MCF 10A (cell line): ENCODE measurements at regions not wholly inside any gene's neighbourhood (a gene's known extent, or its start where the extent isn't known, plus 50 kb on each side); places are given as distances from the start of the nearest gene placed in this dataset.

Experiments
- BruUV-seq: library from RNA; stranded (reverse); fragments of 400-500 nt; replicated peaks from 2 replicates; lab custom pipeline; 2021; lab: Mats Ljungman, UMichigan
- CTCF ChIA-PET: fragments of 300-600 bp; sonication (Branson Sonifier 250); formaldehyde crosslinking; extraction: SDS; loops from one replicate; lab custom pipeline; 2021; ENCODE audit warnings: antibody characterized with exemption, inconsistent platforms; lab: Yijun Ruan, JAX
- POLR2A ChIA-PET: fragments of 300-600, 350-650 bp; sonication (Branson Sonifier 250); formaldehyde crosslinking; extraction: SDS; loops from one replicate; lab custom pipeline; 2020; ENCODE audit warnings: antibody characterized with exemption, inconsistent platforms; lab: Yijun Ruan, JAX
- DNase-seq: peaks from one replicate; pipeline ENCODE4 v3.0.0-alpha.2; 2018; ENCODE audit not compliant: unreplicated experiment
- H3K27ac Mint-ChIP-seq: one replicate; pipeline ENCODE4 v1.8.0; 2022; ENCODE audit warnings: mild to moderate bottlenecking, low read depth, mixed read lengths; ENCODE audit not compliant: unreplicated experiment
- H3K27me3 Mint-ChIP-seq: one replicate; pipeline ENCODE4 v1.8.0; 2022; ENCODE audit warnings: mixed read lengths; ENCODE audit not compliant: insufficient read depth, unreplicated experiment
- H3K36me3 Mint-ChIP-seq: one replicate; pipeline ENCODE4 v1.8.0; 2022; ENCODE audit warnings: mild to moderate bottlenecking, moderate library complexity, mixed read lengths; ENCODE audit not compliant: insufficient read depth, unreplicated experiment
- H3K4me1 Mint-ChIP-seq: one replicate; pipeline ENCODE4 v1.8.0; 2022; ENCODE audit warnings: mixed read lengths; ENCODE audit not compliant: insufficient read depth, unreplicated experiment
- H3K4me3 Mint-ChIP-seq: one replicate; pipeline ENCODE4 v1.8.0; 2022; ENCODE audit warnings: mild to moderate bottlenecking, moderate library complexity, mixed read lengths; ENCODE audit not compliant: unreplicated experiment
- H3K9me3 Mint-ChIP-seq: one replicate; pipeline ENCODE4 v1.8.0; 2022; ENCODE audit warnings: mixed read lengths; ENCODE audit not compliant: unreplicated experiment
- intact Hi-C: fragments of 100-400 bp; cut with micrococcal nuclease; formaldehyde crosslinking; loops from 2 replicates; pipeline ENCODE4 v1.14.1; 2022
- TF ChIP-seq, protein P1 (sequence below): fragments of 200-600 bp; IDR thresholded peaks from one replicate; pipeline ENCODE4 v1.8.0; 2022; ENCODE audit warnings: antibody characterized with exemption, mild to moderate bottlenecking; ENCODE audit not compliant: unreplicated experiment

DNA sequence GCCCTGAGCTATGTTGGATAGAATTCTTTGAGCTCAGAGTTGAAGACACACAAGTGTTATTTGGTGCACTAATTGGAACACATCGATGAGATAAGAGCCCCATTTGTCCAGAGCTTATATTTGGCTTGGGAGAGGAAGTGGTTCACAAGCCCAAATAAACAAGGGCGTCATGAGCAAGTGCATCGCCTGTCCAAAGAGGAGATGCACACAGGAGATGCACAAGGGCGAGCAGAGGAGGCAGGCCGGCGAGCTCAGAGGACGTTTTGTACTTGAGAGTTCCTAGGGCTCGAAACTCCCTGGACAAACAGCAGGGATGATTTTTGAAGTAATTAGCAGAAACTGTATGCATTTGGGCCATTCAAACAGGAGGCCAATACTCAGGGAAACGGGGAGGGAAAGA, 212.8 kb upstream of the IRX1 start:
- Mint-ChIP-seq H3K36me3 (no peaks in the 10 kb centered on the region), H3K27me3 (no peaks in the 10 kb centered on the region), H3K4me3 (no peak overlapping the region), H3K27ac (no peak overlapping the region), H3K4me1 (no peaks in the 10 kb centered on the region), H3K9me3 (peaks cover 18% of the 10 kb centered on the region)
- ChIA-PET POLR2A (no interaction called here), CTCF (interaction anchor here (0.5 kb wide), 1 partner anchor 601 kb away, joined by 3 read pairs; no protein-coding TSS in a partner anchor)
- BruUV-seq: no TSS peak
- no peak for DNase-seq
- TF ChIP-seq, protein P1, sequence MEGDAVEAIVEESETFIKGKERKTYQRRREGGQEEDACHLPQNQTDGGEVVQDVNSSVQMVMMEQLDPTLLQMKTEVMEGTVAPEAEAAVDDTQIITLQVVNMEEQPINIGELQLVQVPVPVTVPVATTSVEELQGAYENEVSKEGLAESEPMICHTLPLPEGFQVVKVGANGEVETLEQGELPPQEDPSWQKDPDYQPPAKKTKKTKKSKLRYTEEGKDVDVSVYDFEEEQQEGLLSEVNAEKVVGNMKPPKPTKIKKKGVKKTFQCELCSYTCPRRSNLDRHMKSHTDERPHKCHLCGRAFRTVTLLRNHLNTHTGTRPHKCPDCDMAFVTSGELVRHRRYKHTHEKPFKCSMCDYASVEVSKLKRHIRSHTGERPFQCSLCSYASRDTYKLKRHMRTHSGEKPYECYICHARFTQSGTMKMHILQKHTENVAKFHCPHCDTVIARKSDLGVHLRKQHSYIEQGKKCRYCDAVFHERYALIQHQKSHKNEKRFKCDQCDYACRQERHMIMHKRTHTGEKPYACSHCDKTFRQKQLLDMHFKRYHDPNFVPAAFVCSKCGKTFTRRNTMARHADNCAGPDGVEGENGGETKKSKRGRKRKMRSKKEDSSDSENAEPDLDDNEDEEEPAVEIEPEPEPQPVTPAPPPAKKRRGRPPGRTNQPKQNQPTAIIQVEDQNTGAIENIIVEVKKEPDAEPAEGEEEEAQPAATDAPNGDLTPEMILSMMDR: no peak
- intact Hi-C loops: no loop called here

DNA sequence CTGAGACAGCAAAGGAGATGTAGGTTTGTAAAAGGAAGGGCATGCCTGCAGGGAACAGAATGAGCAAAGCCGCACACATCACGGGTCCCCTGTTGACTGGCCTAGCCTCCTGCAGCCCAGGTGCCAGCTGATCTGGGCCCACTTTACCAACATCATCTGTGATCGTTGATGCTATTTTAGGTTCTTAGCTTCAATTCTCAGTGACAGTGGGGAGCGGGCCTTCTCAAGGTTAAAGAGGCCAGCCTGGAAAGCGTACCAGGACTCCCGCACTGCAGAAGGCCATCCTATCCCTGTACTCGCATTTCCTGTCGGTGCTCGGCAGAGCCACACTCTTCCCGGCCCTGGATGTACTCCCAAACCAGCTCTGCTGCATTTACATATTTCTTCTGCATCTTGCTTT, 213.5 kb upstream of the IRX1 start:
- TF ChIP-seq, protein P1: no peak
- Mint-ChIP-seq H3K9me3 (peaks cover 18% of the 10 kb centered on the region), H3K27ac (no peak overlapping the region), H3K27me3 (no peaks in the 10 kb centered on the region), H3K4me3 (no peak overlapping the region), H3K4me1 (no peaks in the 10 kb centered on the region), H3K36me3 (no peaks in the 10 kb centered on the region)
- DNase-seq: no peak
- no TSS peak for BruUV-seq
- intact Hi-C loops: no loop called here
- POLR2A ChIA-PET: no interaction called here
- CTCF ChIA-PET: interaction anchor here (0.5 kb wide), 1 partner anchor 602 kb away, joined by 3 read pairs; no protein-coding TSS in a partner anchor

DNA sequence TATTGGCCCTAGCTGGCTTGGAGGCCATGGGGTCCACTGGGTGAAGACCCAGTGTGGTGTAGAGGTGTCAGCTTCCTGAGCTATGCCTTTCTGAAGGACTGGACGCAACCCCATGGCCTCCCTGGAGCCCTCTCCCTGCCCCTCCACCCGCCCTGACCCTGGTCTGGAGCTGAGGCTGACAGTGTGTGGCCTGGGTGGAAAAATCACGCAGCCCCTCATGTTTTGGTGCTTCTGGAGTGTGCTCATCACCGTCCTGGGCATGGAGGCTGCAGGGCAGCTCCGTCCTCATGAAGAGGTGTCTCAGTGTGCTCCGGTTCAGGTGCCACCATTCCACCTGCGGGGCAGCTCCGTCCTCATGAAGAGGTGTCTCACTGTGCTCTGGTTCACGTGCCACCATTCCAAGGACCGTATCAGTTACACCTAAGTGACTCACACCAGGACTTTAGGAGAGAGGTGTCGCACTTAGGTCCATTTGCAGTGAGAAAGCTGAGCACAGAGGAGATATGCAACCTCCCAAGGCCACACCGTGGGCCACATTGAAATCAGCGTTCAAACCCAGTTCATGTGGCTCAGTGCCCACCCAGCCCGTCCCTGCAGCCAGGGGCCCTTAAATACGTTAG, 214.3 kb upstream of the IRX1 start:
- DNase-seq: no peak
- no peak overlapping the region for H3K4me3 Mint-ChIP-seq
- H3K36me3 Mint-ChIP-seq: no peaks in the 10 kb centered on the region
- intact Hi-C loops: no loop called here
- no peaks in the 10 kb centered on the region for H3K4me1 Mint-ChIP-seq
- no TSS peak for BruUV-seq
- TF ChIP-seq, protein P1: no peak
- H3K9me3 Mint-ChIP-seq: peaks cover 18% of the 10 kb centered on the region
- no peak overlapping the region for H3K27ac Mint-ChIP-seq
- ChIA-PET POLR2A (no interaction called here), CTCF (no interaction called here)
- no peaks in the 10 kb centered on the region for H3K27me3 Mint-ChIP-seq

DNA sequence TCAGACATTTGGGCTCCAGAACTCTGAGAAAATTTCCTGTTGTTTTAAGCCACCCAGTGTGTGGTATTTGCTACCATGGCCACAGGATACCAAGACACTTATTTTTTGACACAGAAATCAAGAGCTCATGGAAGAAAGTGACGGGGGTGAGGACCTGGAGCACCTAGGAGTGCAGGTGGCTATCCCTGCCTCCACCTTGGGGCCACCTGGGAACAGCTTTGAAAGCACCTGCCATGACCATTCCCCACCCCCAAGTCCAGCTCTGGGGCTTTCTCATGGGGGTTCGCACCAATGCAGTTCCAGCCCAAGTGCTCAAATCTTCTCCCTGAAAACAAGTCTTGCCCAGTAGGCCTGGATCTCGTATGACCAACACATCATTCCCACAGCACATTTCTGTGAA, 214.9 kb upstream of the IRX1 start:
- ChIA-PET POLR2A (no interaction called here), CTCF (no interaction called here)
- Mint-ChIP-seq H3K4me1 (no peaks in the 10 kb centered on the region), H3K27me3 (no peaks in the 10 kb centered on the region), H3K27ac (no peak overlapping the region), H3K36me3 (no peaks in the 10 kb centered on the region), H3K9me3 (peaks cover 13% of the 10 kb centered on the region), H3K4me3 (no peak overlapping the region)
- intact Hi-C loops: no loop called here
- TF ChIP-seq, protein P1: no peak
- no TSS peak for BruUV-seq
- no peak for DNase-seq
